HG03460 (cell line): ENCODE measurements at regions not wholly inside any gene's neighbourhood (a gene's known extent, or its start where the extent isn't known, plus 50 kb on each side); places are given as distances from the start of the nearest gene placed in this dataset.
"Not testable (repeated sequence)": the region's sequence is repeated elsewhere in the genome, so short reads cannot be mapped to it uniquely, and the experiment has no call there.

Experiments
- ATAC-seq: cut with Tn5 transposase; IDR thresholded peaks from one replicate; pipeline ENCODE4 v1.9.1; 2021; ENCODE audit not compliant: unreplicated experiment

DNA sequence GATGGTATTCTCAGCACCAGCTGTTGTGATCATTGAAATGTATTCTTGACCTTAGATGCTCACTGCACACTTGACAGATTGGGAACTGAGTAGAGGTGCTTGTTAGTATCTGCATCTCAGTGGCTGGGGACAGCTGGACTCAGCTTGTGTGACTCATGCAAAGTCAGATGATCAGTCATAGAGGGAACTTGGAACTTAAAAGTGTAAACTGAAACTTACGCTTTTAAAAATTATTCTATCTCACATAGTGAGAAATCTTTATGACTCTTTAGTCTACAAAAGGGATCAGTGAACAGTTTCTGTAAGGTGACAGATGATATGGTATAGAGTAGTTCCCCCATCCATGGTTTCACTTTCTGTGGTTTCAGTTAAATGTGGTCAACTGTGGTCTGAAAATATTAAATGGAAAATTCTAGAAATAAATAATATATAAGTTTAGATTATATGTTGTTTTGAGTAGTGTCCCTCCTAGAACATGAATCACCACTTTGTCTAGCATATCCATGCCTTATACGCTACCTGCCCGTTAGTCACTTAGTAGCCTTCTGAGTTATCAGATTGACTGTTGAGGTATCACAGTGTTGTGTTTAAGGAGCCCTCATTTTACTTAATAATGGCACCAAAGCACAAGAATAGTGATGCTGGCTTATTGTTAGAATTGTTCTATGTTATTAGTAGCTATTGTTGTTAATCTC is 135.6 kb upstream of the ZNF658 start:
- ATAC-seq: peak; percentile 100

DNA sequence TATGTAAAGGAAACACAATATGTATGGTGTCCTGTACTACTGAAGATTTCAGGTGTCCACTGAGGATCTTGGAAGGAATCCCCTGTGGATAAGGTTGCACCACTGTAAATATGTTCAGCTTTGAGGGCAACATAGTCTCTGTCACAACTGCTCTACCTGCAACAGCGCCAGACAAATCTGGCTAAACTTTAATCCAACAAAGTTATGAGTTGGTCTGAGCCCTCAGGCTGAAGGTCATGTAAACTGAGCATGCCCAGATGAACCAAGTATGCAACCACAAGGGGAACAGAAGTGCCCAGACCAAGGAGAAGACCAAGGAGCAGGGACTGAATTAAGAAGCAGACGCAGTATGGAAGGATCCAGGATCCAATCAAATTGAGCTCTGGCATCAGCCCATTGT is 135.0 kb upstream of the ZNF658 start:
- not testable (repeated sequence) for ATAC-seq

DNA sequence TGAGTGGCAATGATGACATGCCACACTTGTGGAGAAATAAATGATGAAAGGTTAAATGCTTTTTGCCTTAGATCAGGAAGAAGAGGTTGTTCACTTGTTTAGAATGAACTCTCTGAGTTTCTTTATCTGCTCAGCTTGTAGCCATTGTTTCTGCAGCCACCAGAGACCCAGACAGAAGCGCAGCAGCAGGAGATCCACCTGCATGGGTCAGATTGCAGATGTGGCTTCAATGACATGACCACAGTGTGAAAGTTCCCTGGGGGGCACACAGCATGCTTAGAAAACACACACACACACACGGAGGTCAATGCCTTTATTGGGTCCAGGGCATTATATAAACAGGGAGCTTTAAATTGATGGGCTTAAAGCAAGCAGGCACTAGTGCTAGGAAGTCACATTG is 129.0 kb upstream of the ZNF658 start:
- ATAC-seq: not testable (repeated sequence)

DNA sequence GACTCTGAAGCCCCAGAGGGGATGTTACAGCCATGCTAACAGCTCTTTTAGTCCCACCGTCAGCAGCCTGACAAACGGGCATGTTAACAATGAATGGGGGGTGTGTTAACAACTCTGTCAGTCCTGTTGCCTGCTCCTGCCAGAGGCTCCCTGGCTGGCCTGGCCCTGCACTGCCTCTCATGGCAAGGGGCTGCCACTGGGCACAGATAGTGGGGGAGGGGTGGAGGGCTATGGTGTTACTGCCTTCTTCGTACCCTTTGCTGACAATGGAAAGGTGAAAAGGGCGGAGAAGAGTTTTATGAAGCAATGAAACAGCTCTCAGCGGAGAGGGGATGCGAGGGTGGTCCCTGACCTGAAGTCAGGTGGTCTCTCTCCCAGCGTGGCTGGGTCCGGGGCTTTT is 125.9 kb upstream of the ZNF658 start:
- not testable (repeated sequence) for ATAC-seq

DNA sequence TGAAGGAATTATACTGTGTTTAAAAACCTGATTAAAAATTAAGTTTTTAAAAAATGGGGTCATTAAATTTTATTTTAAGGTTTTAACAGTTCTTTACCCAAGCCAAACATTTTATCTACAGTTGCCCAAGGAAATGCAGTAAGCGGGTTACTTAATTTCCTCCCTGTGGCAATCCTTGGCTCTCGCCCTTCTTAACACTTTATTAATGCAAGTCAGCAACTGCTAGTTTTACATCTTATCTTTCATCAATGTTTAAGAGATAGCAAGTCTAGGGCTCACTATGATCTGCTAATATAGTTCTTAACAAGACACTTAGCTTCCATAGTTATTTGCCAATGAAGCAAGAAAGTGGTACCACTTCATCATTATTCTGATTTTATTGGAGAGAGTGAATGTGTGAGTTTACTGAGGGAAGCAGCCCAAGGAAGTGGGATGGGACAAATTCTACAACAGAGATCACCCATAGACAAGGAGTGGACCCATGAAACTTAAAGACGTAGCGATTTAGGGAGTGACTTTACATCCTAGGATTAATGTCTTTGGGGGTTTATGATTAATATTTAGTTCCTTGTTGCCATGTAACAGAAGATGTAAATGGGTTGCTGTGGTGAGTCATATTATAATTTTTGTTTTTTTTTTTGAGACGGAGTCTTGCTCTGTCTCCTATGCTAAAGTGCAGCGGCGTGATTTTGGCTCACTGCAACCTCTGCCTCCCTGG is 120.4 kb upstream of the ZNF658 start:
- ATAC-seq: not testable (repeated sequence)

DNA sequence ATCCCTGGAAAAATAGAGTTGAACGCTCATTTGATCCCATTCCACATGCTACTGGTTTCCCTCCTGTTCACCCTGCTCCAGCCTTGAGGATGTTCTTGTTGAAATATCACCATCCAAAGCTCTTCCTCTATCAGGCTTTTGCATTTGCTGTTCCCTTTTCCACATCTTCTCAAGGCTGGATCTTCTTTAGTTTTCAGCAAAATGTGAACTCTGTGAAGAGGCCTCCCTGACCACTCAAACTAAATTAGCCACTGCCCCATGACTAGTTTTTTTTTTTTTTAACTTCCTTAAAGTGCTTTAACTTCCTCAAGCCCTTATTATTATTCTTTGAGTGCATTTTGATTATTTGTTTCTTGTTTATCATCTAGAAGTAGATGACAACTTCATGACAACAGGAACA is 119.3 kb upstream of the ZNF658 start:
- not testable (repeated sequence) for ATAC-seq

DNA sequence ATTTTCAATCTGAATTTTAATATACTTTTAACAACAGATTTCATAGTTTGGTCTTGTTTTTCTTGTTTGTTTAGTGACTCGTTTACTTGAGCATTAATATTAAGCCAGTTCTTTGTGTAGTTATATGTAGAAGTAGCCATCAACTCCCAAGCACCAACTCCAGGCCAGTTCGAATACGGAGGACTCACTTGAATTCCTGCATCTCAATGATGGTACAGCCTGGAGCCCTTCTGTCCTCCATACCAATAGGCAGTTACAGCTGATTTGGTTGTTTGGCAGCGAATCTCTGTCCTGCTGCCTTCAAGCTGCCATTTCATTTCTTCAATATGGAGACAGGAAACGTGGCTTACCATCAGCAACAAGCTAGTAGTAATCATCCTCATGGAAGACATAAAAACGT is 118.5 kb upstream of the ZNF658 start:
- not testable (repeated sequence) for ATAC-seq

DNA sequence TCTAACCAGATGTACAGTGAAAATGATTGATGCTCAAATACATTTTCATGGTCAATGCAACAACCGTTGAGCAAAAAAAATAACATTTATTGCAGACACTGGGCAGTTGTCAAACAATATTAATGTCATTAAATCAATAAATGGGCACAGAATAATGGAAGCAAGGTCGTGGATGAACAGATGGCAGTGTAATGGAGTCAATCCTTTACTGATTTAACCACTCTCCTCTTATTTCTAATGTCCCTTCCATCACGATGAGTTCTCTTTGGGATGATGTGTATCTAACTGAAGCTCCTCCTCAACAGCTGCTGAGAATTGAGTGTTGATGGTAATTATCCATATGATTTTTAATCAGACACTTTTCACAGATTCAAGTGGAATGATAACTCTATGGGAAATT is 114.9 kb upstream of the ZNF658 start:
- ATAC-seq: not testable (repeated sequence)

DNA sequence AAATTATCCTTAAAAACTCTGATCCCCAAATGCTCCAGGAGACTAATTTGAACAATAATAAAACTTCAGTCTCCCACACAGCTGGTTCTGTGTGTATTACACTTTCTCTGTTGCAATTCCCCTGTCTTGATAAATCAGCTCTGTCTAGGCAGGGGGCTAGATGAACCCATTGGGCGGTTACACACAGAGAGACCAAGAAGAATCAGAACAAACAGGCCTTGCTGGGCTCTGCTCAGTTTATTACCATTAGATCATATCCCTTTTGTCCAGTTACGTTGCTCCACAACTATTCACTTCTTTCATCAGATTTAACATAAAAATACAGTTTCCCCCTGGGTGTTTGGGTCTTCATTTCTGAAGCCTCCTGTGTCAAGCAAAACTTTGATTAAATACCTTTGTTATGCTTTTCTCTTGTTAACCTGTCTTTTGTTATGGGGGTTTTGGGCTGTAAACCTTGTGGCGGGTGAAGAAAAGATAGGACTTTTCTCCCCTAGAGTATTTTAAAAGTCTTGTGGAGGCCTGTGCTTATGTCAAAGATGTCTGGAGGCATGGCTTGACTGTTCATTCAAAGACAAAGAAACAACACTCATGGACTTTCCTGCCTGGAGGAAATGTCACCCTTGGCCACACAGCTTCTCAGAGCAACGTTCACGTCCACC is 109.3 kb upstream of the ZNF658 start:
- not testable (repeated sequence) for ATAC-seq

DNA sequence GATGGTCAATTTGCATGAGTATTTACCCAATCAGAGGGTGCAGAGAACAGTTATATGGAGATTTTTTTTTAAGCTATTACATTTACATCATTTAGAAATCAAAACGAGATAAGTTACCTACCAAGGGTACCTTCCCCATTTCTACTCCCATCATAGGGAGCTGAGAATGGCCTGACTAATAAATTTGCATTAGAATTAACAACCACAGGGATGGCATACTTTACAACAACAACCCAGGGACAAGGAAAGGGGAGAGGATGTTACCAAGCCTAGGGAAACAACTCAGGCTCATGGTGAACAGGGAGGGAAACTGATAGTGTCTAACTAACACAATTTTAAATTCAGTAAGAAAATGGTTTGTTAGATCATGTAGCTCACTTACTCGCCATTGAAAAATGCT is 105.8 kb upstream of the ZNF658 start:
- not testable (repeated sequence) for ATAC-seq

DNA sequence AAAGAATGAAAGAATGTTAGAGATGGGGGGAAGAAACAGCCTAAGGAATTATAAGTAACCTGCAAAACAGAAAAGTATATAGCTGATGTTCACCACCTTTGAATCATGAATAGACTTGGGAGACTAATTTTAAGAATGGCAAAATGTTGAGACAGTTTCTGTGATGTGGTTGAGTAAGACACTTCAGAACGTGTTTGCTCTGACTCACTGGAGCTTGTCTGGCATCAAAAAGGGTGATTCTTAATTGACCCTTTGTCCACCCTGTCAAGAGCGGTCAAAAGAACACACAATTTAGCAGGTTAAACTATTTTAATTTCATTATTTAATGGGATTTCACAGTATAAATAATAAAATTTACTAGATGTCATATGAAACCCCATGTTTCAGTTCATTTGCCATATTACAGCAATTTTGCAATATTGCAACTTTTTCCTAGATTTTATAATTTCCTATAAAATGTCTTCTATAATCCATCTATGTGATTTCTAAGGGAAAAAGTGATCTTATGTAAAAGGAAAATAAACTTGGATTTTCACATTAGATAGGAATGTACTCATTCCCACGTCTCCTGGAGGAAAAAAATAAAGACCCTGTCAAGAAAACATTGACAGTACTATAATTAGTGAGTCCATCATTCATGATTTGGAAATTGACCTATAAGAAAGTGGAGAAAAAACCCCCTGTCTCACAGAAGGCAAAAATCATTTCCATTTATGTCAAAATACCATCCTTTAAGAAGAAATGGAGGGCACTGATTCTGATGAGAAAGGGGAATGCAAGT is 104.6 kb upstream of the ZNF658 start:
- not testable (repeated sequence) for ATAC-seq

DNA sequence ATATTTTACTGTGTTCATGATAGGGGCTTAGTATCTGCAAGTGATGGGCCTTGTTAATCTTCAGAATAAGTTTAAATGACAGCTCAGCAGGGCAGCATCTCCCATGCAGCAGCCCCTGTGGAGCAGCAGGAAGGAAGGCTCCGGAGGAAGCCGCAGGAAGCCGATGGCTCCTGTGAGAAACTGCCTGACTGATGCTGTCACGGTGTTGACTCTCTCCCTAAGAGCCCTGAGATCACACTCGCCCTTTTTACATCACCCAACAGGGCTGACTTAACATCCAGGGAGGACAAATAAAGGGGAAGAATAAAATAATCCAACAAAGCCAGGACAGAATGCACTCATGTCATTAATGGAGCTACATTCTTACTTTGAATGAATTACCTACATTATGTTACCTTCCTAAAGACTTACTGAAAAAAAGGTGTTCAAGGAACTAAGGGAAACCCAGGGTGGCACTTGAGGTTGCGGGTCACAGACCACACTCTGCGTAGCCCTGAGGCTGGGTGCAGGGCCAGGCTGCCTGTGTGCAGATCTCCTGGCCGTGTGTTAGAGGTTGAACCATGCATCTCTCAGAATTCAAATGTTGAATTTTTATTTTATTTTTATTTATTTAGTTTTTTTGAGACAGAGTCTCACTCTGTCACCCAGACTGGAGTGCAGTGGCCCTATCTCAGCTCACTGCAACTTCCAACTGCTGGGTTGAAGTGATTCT is 102.5 kb upstream of the ZNF658 start:
- not testable (repeated sequence) for ATAC-seq

DNA sequence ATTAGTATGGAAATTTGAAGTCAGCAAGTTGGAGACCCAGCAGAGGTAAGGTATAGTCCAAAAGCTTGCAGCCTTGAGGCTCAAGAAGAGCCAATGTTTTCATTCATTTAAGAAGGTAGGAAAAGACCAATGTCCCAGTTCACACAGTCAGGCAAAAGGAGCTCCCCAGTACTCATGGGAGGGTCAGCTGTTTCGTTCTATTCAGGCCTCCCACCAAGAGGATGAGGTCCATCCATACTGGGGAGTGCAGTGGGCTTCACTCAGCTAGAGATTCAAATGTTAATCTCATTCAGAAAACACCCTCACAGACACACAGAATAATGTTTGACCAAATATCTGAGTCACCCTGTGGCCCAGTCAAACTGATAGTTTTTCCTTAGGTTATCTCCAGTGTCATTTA is 96.9 kb upstream of the ZNF658 start:
- not testable (repeated sequence) for ATAC-seq

DNA sequence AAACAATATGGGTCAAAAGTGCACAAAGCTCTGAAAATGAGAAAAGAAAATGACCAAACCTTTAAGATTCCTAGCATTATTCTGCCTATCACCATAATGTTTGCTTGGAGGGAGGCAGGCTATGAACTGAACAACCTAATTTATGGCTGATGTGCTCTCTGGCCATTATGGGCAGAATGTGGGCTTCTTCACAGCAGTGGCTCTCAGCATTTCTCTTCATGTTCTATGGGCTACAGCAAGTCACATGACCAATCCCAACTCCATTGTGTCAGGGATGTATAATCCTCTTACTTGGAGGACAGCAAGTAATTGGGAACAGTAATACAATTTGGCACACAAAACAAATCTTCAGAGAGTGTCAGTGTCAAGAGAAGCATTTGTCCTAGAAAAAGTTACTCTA is 90.3 kb upstream of the ZNF658 start:
- not testable (repeated sequence) for ATAC-seq

DNA sequence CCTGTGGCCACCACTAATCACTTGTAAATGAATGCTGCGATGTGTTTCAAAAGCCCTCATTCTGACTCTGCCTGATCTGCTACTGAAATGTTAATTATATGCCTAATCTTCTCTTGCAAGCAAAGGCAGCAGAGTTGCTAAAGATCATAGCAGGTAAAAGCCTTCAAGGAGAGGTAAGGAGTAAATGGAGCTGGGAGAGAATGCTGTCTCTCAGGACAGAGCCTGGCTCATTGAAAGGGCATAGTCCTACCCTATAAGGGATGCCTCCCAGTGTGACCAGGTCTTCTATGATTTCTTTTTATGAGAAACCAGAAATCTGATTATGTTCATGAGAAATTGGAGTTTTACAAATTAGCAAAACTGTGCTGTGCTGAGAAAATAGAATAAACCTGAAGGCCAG is 88.2 kb upstream of the ZNF658 start:
- ATAC-seq: not testable (repeated sequence)

DNA sequence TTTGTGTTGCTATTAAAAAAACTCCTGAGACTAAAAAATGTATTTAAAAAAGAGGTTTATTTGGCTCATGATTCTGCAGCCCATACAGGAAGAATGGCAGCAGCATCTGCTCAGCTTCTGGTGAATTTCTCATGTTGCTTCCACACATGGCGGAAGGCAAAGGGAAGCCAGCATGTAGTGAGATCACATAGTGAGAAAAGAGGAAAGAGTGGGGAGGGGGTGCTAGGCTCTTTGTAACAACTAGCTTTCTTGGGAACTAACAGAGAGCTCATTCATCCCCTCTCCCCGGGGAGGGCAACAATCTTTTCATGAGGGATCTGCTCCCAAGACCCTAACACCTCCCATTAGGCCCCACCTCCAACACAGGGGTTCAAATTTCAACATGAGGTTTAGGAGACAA is 87.6 kb upstream of the ZNF658 start:
- ATAC-seq: not testable (repeated sequence)

DNA sequence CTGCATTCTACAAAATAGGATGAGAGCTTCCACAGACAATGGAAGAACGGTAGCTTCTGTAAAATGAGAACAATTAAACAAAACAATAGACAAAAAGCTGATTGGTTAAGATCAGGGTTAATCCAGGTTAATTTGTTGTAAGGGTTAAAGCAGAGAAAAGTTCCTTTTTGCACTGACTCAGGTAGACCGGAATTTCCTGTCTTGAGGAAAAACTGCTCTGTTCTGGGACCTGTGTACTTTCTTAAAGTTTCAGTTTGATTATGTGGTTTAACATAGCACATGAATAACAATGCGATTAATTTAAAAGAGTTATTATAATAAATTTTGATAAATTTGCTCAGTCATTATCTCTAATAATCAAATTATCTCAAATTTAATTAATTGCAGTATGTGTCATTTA is 86.5 kb upstream of the ZNF658 start:
- not testable (repeated sequence) for ATAC-seq

DNA sequence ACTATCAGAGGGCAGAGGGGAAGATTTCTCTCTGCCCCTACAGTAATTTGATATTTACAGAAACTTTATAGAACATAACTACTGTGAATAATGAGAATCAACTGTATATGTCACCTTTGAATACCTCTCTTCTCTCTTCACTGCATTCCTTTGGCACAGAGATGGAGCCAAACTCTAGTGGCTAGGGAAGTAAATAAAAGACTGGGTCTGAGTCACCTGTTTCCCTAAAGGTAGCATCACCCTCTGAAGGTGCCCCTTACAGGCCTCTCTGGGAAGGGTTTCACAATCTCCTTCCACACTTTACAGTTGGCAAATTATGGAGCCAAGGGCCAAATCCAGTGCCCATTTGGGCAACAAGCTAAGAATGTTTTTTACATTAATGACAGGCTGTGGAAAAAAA is 81.0 kb upstream of the ZNF658 start:
- ATAC-seq: not testable (repeated sequence)

DNA sequence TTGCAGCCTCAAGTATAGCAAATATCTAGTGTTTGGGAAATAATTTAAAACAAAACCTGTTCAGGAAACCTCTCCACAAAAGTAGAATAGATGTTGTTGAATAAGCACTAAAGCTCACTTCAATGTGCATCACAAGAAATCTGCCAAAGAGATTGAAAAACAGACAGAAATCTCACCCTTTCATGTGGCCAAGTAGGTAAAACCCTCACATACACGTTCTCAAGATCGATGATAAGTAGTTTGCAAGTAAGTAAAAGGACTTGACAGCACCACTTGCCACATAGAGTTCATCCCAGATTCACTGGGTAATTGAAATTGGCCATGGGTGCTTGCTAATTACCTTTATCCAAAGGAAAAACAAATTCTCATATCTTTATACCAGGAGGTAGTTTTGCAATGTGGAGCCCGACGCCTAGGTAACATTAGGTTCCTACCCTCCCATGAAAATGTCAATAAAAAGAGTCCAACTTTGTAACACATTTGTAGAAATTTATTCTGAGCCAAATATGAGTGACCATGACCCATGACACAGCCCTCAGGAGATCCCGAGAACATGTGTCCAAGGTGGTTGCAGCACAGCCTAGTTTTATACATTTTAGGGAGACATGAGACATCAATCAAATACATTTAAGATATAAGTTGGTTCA is 80.4 kb upstream of the ZNF658 start:
- not testable (repeated sequence) for ATAC-seq

DNA sequence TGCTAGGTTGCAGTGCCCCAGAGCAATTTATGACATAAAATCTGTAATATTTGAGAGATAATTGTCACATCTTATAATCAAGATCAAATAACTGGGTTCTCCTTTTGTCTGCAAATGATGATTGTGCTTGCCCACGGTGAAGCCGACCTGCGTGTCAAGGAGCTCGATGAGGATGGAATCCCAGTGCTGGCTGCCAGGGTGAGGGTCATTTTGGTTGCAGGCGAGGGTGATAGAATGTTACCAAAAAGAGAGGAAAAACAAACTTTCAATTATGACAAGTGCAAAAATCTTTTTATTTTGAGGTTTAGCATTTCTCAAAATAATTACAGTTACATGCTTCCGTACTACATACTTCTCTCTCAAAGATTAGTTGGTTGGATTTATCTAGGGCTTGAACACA is 76.4 kb upstream of the ZNF658 start:
- ATAC-seq: not testable (repeated sequence)
